HG03039 (cell line): ENCODE measurements at regions not wholly inside any gene's neighbourhood (a gene's known extent, or its start where the extent isn't known, plus 50 kb on each side); places are given as distances from the start of the nearest gene placed in this dataset.
A peak's percentile ranks its signal among the peaks of the same experiment; 100 is the strongest.

Experiments used
- ATAC-seq: cut with Tn5 transposase; IDR thresholded peaks from one replicate; pipeline ENCODE4 v1.9.1; 2021; ENCODE audit warnings: mild to moderate bottlenecking, moderate library complexity; ENCODE audit not compliant: unreplicated experiment

- no peak for ATAC-seq
Observed at GRCh38 chr5:60277941-60278340, 384.4 kb upstream of the PDE4D start.

GRCh38 chr5:60274747-60275146, 381.2 kb upstream of the PDE4D start:
- no peak for ATAC-seq

- ATAC-seq: no peak
Observed at GRCh38 chr5:60271517-60271916, 378.0 kb upstream of the PDE4D start.

GRCh38 chr5:60267907-60268306, 374.4 kb upstream of the PDE4D start:
- ATAC-seq: no peak

GRCh38 chr5:60263346-60263745, 369.8 kb upstream of the PDE4D start:
- ATAC-seq: no peak

- no peak for ATAC-seq
Observed at GRCh38 chr5:60262576-60263295, 369.2 kb upstream of the PDE4D start.

GRCh38 chr5:60261732-60262131, 368.2 kb upstream of the PDE4D start:
- no peak for ATAC-seq

GRCh38 chr5:60260658-60261057, 367.1 kb upstream of the PDE4D start:
- no peak for ATAC-seq

GRCh38 chr5:60259730-60260129, 366.2 kb upstream of the PDE4D start:
- no peak for ATAC-seq

GRCh38 chr5:60257596-60258271, 364.2 kb upstream of the PDE4D start:
- ATAC-seq: no peak

- no peak for ATAC-seq
Observed at GRCh38 chr5:60256546-60256945, 363.0 kb upstream of the PDE4D start.

GRCh38 chr5:60248901-60249300, 355.4 kb upstream of the PDE4D start:
- peak; percentile 94 for ATAC-seq

- ATAC-seq: no peak
Observed at GRCh38 chr5:60243713-60244112, 350.2 kb upstream of the PDE4D start.

- ATAC-seq: no peak
Observed at GRCh38 chr5:60232036-60232795, 338.7 kb upstream of the PDE4D start.

- ATAC-seq: no peak
Observed at GRCh38 chr5:60230456-60230855, 336.9 kb upstream of the PDE4D start.

- ATAC-seq: no peak
Observed at GRCh38 chr5:60229691-60230185, 336.2 kb upstream of the PDE4D start.

- no peak for ATAC-seq
Observed at GRCh38 chr5:60228676-60229075, 335.1 kb upstream of the PDE4D start.

GRCh38 chr5:60226128-60226527, 332.6 kb upstream of the PDE4D start:
- ATAC-seq: no peak

GRCh38 chr5:60223342-60223741, 329.8 kb upstream of the PDE4D start:
- ATAC-seq: no peak

- ATAC-seq: no peak
Observed at GRCh38 chr5:60219921-60220320, 326.4 kb upstream of the PDE4D start.

GRCh38 chr5:60210810-60211209, 317.3 kb upstream of the PDE4D start:
- ATAC-seq: no peak
